SHP77 treated with DMSO at 0.1 percent for 48 hours (cell line): ENCODE measurements at regions not wholly inside any gene's neighbourhood (a gene's known extent, or its start where the extent isn't known, plus 50 kb on each side); places are given as distances from the start of the nearest gene placed in this dataset.

Experiments used
- DNase-seq: peaks from one replicate; lab custom pipeline; 2025; lab: John Stamatoyannopoulos, UW

GRCh38 chr2:152875701-152876695, 157.6 kb downstream of the ARL6IP6 start:
- DNase-seq: no peak

GRCh38 chr2:152874955-152875354, 156.5 kb downstream of the ARL6IP6 start:
- no peak for DNase-seq

- no peak for DNase-seq
These were observed 151.8 kb downstream of the ARL6IP6 start for GRCh38 chr2:152870239-152870638.

DNA sequence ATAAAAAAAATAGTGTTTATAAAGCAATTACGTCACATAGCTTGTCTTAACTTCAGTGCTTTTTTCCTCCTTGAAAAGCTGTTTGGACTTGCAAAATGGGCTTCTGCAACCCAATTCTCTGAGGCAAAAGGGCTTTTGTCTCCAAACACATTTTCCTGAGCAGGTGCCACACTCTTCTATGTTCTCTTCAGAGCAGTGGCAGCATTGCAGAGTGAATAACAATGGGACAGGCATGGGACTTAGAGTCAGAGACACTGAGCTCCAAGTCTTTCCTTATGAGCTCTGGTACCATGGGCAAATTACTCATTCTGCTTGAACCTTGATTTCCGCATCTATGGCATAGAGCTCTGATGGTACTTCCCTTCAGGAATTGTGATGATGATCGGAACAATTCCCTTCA, 149.0 kb downstream of the ARL6IP6 start:
- no peak for DNase-seq

- DNase-seq: no peak
These were observed 146.3 kb downstream of the ARL6IP6 start for GRCh38 chr2:152864601-152865149.

- no peak for DNase-seq
These were observed 145.4 kb downstream of the ARL6IP6 start for GRCh38 chr2:152863826-152864225.

DNA sequence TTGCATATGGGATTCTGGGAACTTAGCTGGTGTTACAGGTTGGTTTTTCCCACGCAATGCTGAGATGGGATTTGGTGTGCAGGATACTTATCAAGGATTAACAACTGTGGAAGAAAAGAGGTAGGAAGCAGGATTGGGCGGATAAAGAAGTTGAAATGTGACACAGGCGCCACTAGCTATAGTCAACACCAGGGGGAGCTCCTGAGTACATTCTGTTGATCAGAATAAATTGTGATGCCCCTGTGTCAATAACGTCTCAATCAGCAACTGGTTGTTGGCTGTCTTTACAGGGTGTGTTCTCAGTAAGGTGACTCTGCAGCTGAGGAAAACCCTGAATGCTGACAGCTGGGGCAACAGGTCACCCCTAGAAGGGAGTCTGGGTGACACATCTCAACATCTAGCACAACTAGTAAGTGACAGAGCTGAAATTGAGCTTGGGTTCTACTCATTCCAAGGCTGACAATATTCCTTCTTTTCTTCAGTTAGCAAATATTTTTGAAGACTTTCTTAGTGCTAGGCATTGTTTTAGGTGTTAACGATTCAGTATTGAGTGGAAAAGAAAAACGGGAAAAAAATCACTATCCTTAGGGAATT, 143.0 kb downstream of the ARL6IP6 start:
- DNase-seq: no peak

DNA sequence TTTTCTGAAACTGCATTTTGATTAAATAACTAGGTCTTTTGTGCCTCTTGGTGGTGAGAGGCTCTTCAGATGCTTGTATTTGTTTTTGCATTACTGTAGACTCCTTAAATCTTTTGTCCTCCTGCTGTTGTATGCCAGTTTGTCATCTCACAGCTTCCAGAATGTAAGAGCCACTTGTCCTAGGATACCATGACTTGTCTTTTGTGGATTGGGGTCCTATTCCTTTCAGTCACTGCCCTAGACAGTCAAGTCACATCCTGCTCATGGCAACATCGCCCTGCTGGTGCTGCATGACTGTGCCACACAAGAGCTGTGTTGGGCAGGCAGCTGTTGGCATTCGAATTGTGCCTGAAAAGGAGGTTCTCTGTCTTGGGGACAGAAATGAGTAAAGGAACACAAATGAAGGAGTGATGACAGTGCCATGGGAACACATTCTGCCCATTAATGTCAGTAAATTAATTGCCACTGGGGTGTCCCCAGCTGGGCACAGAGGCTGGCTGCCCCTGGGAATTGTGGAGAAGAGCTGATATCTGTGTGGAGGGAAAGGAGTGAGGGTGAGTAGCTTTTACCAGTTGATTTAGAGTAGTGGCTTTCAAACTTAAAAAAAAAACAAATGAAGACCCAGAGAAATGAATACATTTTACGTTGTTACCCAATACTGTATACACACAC, 140.3 kb downstream of the ARL6IP6 start:
- no peak for DNase-seq

GRCh38 chr2:152846697-152847470, 128.5 kb downstream of the ARL6IP6 start:
- DNase-seq: no peak

DNA sequence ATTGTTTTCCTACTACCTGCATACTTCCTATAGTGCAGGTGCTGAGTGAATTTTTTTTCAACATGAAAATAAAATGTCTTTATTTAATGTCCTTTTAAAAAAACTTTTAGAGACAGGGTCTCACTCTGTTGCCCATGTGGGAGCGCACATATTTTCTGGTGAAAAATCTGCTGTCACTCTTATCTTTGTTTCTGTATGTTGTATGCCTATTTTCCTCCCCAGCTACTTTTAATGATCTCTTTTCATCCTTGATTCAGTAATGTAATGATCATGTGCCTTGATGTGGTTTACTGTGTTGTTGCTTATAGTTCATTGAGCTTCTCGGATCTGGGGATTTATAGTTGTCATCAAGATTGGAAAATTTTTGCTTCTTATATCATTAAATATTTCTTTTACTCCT, 117.3 kb downstream of the ARL6IP6 start:
- no peak for DNase-seq

- DNase-seq: no peak
These were observed 109.5 kb downstream of the ARL6IP6 start for GRCh38 chr2:152827944-152828343.

DNA sequence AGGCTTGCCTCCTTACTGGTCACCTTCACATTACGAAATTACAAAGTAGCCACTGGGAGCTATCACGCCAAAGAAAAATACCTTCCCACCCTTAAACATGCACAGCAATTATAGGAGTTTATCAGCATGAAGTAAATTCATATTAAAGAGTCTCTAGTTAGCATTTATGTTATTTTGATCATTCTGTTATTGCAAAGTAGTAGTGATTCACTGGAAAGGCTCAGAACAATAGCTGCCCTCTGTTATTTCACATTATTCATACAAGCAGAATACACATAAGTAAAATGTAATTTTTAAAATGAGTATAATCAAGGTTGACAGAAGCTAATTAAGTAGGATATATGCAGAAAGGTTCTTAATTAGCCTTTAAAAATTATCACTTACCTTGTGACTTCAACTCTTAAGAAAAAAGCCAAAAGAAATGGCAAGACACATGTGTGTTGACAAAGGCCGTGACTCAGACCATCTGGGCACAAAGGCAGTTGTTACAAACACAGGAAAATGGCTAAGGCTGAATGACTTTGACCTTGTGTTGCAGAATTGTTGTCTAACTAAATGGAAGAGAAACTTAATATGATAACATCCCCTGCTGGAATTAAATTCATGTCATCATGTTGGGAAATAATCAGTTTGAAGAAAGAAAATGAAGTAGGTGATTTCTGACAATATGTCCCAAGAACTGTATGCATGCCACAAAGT, 108.3 kb downstream of the ARL6IP6 start:
- DNase-seq: no peak

GRCh38 chr2:152825834-152826233, 107.4 kb downstream of the ARL6IP6 start:
- DNase-seq: no peak

DNA sequence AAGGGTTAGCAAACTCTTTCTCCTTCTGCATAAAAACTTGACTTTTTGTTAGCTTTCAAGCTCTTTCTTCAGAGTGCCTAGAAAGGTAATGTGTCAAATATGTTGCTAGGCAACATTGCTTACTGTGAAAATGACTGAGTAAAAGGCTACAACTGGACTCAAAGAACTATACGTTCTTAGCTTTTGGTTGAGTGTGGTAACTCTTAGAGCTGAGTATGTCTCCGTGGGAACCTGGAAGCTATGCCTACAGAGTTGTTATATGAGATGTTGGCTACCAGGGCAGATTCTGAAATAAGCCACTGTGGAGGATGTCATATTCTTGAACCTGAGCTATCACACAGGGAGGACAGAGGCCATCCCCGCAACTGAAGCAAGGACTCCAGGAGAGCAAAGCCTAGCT, 105.5 kb downstream of the ARL6IP6 start:
- no peak for DNase-seq

- no peak for DNase-seq
These were observed 104.3 kb downstream of the ARL6IP6 start for GRCh38 chr2:152822676-152823075.

GRCh38 chr2:152820048-152820447, 101.6 kb downstream of the ARL6IP6 start:
- no peak for DNase-seq

DNA sequence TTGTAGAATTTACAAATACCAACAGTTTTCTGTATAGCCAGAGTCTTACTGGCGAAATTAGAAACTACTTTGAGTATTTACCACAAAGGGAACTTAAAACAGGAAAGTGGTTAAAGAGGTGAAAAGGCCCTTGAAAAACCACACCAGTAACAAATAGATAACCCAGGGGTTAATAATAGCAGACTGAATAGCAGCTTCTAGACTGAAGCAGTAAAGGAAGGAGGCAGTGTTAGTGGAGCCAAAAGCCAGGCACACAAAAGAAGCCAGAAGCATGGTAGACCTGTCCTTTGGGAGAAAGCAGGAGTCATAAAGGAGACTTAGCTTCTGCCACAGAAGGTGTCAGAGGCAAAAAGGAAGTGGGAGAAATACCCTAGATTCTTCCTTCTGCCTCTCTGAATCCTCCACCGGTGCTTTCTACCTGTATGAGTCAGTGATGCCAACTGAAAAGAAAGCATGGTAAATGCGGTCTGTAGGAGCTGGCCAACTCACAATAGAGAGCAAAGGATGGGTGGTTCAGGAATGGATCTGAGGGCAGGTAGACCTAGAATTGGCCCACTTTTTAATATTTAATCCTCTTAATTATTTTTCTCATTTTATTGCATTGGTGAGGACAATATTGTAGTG, 97.3 kb downstream of the ARL6IP6 start:
- DNase-seq: no peak

DNA sequence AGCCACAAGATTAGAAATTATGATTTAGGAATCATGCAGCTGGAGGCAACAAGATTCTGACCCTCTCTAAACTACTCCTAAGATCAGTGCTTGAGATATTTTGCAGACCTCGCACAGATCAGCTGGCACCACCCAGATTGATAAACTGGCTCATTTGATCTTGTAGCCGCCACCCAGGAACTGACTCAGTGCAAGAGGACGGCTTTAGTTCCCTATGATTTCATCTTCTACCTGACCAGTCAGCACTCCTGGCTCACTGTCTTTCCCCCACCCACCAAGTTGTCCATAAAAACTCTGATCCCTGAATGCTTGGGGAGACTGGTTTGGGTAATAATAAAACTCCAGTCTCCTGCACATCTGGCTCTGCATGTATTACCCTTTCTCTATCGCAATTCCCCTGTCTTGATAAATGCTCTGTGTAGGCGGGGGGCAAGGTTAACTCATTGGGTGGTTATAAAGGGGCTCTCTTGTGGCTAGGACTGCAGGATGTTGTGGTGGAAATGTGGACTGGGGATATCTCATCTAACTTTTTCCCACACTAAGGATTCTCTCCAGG, 96.1 kb downstream of the ARL6IP6 start:
- DNase-seq: no peak

DNA sequence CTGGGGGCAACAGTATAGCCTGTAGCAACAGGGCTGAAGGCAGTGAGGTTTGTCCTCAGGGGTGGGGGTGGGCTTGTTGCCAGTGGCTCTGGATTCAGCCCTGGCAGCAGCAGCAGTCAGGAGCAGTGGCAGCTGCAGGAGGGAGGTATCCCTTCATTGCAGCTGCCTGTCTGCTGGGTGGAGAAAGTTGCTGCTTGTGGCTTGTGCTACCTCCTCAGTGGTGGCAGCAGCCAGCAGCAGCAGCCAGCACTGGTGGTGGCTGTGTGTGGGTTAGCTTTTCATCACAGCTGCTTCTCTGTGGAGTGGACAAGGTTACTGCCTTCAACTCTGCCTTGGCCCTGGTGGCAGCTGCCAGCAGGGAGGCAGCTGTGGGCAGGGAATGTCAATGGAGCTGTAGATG, 94.9 kb downstream of the ARL6IP6 start:
- peak; percentile 7 for DNase-seq
